ENCODE measurements at regions not wholly inside any gene's neighbourhood (a gene's known extent, or its start where the extent isn't known, plus 50 kb on each side); places are given as distances from the start of the nearest gene placed in this dataset.
"Not testable (repeated sequence)": the region's sequence is repeated elsewhere in the genome, so short reads cannot be mapped to it uniquely, and the experiment has no call there.

DNA sequence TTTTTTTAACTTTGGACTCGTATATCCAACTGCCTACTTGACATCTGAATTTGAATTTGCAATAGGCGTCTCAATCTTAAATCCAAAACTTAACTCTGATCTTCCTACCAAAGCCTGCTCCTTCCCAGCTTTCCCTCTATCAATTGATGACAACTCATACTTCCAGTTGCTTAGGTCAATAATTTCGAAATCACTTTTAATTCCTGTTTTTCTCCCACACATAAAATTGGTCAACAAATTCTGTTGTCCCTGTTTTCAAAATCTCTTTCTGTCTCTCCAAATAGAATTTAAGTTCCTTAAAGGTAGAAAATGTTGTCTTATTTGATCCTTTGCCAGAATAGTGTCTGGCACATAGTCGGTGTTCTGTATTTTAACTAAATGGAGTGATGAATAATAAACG, 332.4 kb downstream of the SATB1 start:
- Histone ChIP-seq H3K9me3 (no peaks in the 10 kb centered on the region), H3K36me3 (no peaks in the 10 kb centered on the region), H3K27me3 (no peaks in the 10 kb centered on the region), H3K4me3 (ENCODE audit: low read depth, low read length) (no peak overlapping the region), H3K4me1 (no peaks in the 10 kb centered on the region)
- no peak for DNase-seq
- TF ChIP-seq, protein P1, sequence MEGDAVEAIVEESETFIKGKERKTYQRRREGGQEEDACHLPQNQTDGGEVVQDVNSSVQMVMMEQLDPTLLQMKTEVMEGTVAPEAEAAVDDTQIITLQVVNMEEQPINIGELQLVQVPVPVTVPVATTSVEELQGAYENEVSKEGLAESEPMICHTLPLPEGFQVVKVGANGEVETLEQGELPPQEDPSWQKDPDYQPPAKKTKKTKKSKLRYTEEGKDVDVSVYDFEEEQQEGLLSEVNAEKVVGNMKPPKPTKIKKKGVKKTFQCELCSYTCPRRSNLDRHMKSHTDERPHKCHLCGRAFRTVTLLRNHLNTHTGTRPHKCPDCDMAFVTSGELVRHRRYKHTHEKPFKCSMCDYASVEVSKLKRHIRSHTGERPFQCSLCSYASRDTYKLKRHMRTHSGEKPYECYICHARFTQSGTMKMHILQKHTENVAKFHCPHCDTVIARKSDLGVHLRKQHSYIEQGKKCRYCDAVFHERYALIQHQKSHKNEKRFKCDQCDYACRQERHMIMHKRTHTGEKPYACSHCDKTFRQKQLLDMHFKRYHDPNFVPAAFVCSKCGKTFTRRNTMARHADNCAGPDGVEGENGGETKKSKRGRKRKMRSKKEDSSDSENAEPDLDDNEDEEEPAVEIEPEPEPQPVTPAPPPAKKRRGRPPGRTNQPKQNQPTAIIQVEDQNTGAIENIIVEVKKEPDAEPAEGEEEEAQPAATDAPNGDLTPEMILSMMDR (IDR thresholded peaks at IDR 0.05; ENCODE audit: low read depth, low read length): no peak

DNA sequence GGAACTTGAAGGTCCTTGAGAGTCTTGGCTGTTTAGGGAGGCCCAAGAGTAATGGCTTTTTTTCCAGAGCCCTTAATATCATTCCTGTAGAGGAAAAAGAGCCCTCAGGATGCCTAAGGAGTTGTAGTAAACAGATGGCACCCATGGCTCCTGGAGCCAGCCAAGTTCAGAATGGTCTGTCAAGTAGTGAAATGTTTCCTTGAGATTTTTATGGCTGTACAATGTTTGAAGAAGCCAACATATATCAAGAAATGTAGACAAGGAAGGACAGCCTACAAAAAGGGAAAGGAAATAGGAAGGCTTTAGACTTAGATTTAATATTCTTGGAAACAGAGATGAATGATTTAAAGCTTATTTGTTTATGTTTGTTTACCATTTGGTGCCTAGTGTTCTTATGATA, 334.8 kb downstream of the SATB1 start:
- Histone ChIP-seq H3K36me3 (no peaks in the 10 kb centered on the region), H3K4me1 (no peaks in the 10 kb centered on the region), H3K27me3 (no peaks in the 10 kb centered on the region), H3K4me3 (ENCODE audit: low read depth, low read length) (no peak overlapping the region), H3K9me3 (no peaks in the 10 kb centered on the region)
- TF ChIP-seq, protein P1 (IDR thresholded peaks at IDR 0.05; ENCODE audit: low read depth, low read length): no peak
- DNase-seq: no peak

DNA sequence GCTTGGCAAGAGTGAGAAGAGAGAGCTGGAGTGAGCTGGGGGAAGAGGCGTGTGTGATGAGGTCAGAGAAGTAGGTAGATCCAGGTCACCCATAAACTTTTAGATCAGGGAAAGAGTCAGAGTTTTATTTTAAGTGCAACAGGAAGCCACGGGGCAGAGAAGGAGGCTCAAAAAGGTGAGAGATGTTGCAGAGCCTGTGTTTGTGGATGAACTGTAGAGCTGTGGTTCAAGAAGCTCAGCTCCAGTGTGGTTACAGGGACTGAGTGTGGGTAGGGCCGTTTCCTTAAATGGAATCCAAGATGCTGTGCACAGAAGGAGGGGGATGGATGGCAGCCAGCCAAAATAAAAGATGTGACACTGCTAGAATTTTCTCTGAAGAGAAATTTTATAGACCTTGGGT, 337.2 kb downstream of the SATB1 start:
- H3K4me3 ChIP-seq (ENCODE audit: low read depth, low read length): no peak overlapping the region
- no peak for DNase-seq
- no peaks in the 10 kb centered on the region for H3K9me3 ChIP-seq
- no peaks in the 10 kb centered on the region for H3K27me3 ChIP-seq
- H3K4me1 ChIP-seq: peaks cover 4% of the 10 kb centered on the region
- H3K36me3 ChIP-seq: no peaks in the 10 kb centered on the region
- TF ChIP-seq, protein P1 (IDR thresholded peaks at IDR 0.05; ENCODE audit: low read depth, low read length): no peak

DNA sequence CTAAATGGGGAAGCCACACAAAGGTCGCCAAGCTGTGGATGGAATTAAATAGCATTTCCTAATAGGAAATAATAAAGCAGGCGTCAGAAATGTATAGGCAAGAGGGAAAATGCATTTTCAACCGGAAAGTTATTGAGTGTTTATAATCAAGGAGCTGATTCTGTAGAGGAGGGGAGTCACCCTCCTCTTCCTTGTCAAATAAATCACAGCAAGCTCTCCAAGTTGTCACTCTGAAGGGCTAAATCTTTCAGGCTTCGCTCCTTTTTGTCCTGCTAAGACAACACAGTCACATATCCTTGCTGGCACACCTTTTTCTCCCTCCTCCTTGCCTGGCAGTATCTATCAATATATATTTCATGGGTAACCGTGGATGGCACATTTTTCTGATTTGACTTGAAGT, 338.4 kb downstream of the SATB1 start:
- TF ChIP-seq, protein P1 (IDR thresholded peaks at IDR 0.05; ENCODE audit: low read depth, low read length): no peak
- H3K4me1 ChIP-seq: peaks cover 10% of the 10 kb centered on the region

DNA sequence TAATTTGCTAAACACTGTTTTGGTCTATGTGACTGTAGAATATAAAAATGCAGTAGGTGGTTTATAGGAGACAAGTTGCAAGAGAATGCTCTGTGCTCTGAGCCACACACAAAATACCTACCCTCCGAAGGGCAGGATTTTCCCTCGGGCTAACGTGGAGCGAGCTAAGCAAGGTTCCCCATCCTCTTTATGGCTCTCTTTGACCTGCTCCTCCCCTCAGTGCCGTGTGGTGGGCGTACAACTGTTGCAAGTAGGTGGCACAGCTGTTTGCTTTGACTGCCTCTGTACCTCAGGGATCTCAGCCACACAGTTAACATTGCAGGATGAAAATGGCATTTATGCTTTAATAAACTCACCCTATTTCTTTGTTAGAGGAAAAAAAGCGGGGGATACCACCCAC, 339.1 kb downstream of the SATB1 start:
- Histone ChIP-seq H3K4me3 (ENCODE audit: low read depth, low read length) (no peak overlapping the region), H3K27me3 (no peaks in the 10 kb centered on the region), H3K4me1 (peaks cover 10% of the 10 kb centered on the region), H3K9me3 (no peaks in the 10 kb centered on the region), H3K36me3 (no peaks in the 10 kb centered on the region)
- no peak for DNase-seq
- TF ChIP-seq, protein P1 (IDR thresholded peaks at IDR 0.05; ENCODE audit: low read depth, low read length): no peak

More for the DNA sequence above, 338.4 kb downstream of the SATB1 start:
- H3K4me3 ChIP-seq (ENCODE audit: low read depth, low read length): no peak overlapping the region
- DNase-seq: no peak
- no peaks in the 10 kb centered on the region for H3K9me3 ChIP-seq
- no peaks in the 10 kb centered on the region for H3K36me3 ChIP-seq
- H3K27me3 ChIP-seq: no peaks in the 10 kb centered on the region

DNA sequence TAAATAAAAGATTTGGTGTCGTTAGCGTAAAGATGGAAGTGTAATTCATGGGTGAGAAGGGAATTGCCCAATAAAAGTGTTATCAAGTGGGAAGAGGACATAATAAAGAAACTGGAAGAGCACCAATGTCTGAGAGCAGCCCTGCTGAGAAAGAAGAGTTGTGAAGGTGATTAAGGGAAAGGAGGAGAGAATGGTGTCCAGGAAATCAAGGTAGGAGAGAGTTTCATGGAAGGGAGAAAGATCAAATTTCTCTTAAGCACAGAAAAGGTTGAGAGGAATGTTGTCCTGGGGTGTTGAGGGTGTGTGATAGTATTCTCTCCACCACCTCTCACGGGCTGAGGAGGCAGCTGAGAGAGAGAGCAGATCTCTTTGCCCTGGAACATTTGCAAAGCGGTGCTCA, 339.7 kb downstream of the SATB1 start:
- Histone ChIP-seq H3K4me3 (ENCODE audit: low read depth, low read length) (no peak overlapping the region), H3K36me3 (no peaks in the 10 kb centered on the region), H3K4me1 (peaks cover 10% of the 10 kb centered on the region), H3K27me3 (no peaks in the 10 kb centered on the region), H3K9me3 (no peaks in the 10 kb centered on the region)
- no peak for DNase-seq
- TF ChIP-seq, protein P1 (IDR thresholded peaks at IDR 0.05; ENCODE audit: low read depth, low read length): no peak

DNA sequence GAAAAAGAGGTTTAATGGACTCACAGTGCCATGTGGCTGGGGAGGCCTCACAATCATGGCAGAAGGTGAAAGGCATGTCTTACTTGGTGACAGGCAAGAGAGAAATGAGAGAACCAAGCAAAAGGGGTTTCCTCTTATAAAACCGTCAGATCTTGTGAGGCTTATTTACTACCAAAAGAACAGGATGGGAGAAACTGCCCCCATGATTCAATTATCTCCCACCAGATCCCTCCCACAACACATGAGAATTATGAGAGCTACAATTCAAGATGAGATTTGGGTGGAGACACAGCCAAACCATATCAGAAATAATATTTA, 340.8 kb upstream of the TBC1D5 start:
- peaks cover 10% of the 10 kb centered on the region for H3K4me1 ChIP-seq
- H3K27me3 ChIP-seq; H3K4me3 ChIP-seq (ENCODE audit: low read depth, low read length); DNase-seq; H3K36me3 ChIP-seq; H3K9me3 ChIP-seq: not testable (repeated sequence)
